ENCODE measurements at regions not wholly inside any gene's neighbourhood (a gene's known extent, or its start where the extent isn't known, plus 50 kb on each side); places are given as distances from the start of the nearest gene placed in this dataset.

DNA sequence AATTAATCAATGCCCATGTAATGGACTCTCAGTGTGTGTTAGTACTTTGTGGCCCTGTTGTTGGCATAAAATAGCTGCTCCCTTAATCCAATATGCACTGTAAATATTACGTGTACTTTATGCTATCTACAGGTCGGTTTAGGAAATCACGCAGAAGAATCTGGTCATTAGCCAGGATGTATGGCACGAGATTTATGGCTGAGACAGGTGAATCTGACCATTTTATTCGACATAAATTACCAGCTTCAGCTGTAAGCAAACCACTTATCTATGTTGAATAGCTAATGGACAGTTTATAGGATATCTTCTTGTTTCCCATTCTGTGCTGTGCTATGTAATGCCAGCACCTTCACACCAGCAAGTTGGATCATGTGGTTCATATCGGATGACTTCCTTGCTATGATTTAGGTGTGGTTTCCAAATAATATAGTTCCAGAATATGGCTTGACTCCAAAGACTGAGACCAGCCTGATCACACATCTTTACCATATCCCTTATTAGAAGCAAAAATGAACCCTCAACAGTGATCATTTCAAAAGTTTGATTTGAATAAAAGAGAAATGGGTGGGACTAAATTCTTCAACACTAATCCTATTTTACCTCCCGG is 301.4 kb downstream of the AHR start:
- peak overlapping the region; percentile 74 for H3K27ac ChIP-seq (ENCODE audit: low read depth, low read length)
- DNase-seq (ENCODE audit: low read depth) (no peak), FAIRE-seq (peak; percentile 37)
- peaks cover 6% of the 10 kb centered on the region for H3K9me3 ChIP-seq (ENCODE audit: insufficient read depth, low read depth, low read length)
- peak overlapping the region; percentile 64 for H3K4me2 ChIP-seq (ENCODE audit: low read length)
- no peak overlapping the region for H2AFZ ChIP-seq (ENCODE audit: low read depth, low read length)
- H3K79me2 ChIP-seq (ENCODE audit: insufficient read depth, low read length): no peaks in the 10 kb centered on the region
- Mint-ChIP-seq H3K27ac (ENCODE audit: unreplicated experiment) (peak overlapping the region; percentile 75), H3K4me3 (ENCODE audit: unreplicated experiment) (no peak overlapping the region), H3K4me1 (ENCODE audit: low read depth, unreplicated experiment) (peaks cover 22% of the 10 kb centered on the region), H3K36me3 (ENCODE audit: low read depth, unreplicated experiment) (peaks cover 1% of the 10 kb centered on the region), H3K9me3 (ENCODE audit: unreplicated experiment) (peaks cover 7% of the 10 kb centered on the region), H3K27me3 (ENCODE audit: low read depth, unreplicated experiment) (no peaks in the 10 kb centered on the region)
- peak overlapping the region; percentile 56 for H3K9ac ChIP-seq (ENCODE audit: low read length)
- peaks cover 12% of the 10 kb centered on the region for H3K4me1 ChIP-seq (ENCODE audit: insufficient read depth, low read length)
- no peaks in the 10 kb centered on the region for H4K20me1 ChIP-seq (ENCODE audit: insufficient read depth, low read length)
- H3K4me3 ChIP-seq (ENCODE audit: insufficient read depth, low read depth, low read length): no peak overlapping the region
- TF ChIP-seq EZH2 (IDR thresholded peaks at IDR 0.05; ENCODE audit: insufficient read depth, low read length): no peak
- TF ChIP-seq, protein P1, sequence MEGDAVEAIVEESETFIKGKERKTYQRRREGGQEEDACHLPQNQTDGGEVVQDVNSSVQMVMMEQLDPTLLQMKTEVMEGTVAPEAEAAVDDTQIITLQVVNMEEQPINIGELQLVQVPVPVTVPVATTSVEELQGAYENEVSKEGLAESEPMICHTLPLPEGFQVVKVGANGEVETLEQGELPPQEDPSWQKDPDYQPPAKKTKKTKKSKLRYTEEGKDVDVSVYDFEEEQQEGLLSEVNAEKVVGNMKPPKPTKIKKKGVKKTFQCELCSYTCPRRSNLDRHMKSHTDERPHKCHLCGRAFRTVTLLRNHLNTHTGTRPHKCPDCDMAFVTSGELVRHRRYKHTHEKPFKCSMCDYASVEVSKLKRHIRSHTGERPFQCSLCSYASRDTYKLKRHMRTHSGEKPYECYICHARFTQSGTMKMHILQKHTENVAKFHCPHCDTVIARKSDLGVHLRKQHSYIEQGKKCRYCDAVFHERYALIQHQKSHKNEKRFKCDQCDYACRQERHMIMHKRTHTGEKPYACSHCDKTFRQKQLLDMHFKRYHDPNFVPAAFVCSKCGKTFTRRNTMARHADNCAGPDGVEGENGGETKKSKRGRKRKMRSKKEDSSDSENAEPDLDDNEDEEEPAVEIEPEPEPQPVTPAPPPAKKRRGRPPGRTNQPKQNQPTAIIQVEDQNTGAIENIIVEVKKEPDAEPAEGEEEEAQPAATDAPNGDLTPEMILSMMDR (IDR thresholded peaks at IDR 0.05; ENCODE audit: insufficient read depth, low read depth, low read length): no peak
- H3K27me3 ChIP-seq (ENCODE audit: insufficient read depth, low read length): no peaks in the 10 kb centered on the region
- no peaks in the 10 kb centered on the region for H3K36me3 ChIP-seq (ENCODE audit: insufficient read depth, low read length)

DNA sequence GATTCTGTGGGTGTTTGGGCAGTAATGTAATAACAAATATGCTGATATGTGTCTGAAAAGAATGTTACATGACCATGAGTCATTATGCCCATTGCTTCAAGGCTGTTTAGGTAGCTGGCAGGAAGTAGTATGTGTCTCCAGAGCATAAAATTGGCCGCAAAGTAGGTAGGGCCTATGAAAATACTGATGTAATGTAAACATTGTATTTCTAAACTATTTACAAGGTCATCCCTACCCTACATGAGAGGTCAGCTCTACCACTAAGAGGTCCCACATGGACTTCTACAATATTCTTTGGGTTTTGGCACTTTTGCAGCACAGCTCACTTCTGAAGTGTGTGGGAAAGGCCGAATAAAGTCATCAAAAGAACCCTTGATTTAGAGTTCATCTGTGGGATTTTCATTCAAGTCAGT is 301.9 kb downstream of the AHR start:
- H2AFZ ChIP-seq (ENCODE audit: low read depth, low read length): no peak overlapping the region
- no peak overlapping the region for H3K4me3 ChIP-seq (ENCODE audit: insufficient read depth, low read depth, low read length)
- FAIRE-seq (peak; percentile 96), DNase-seq (ENCODE audit: low read depth) (peak; percentile 99)
- no peaks in the 10 kb centered on the region for H3K36me3 ChIP-seq (ENCODE audit: insufficient read depth, low read length)
- H3K4me2 ChIP-seq (ENCODE audit: low read length): peak overlapping the region; percentile 64
- H3K9ac ChIP-seq (ENCODE audit: low read length): peak overlapping the region; percentile 24
- TF ChIP-seq, protein P1 (IDR thresholded peaks at IDR 0.05; ENCODE audit: insufficient read depth, low read depth, low read length): no peak
- TF ChIP-seq EZH2 (IDR thresholded peaks at IDR 0.05; ENCODE audit: insufficient read depth, low read length): no peak
- H3K27me3 Mint-ChIP-seq (ENCODE audit: low read depth, unreplicated experiment): no peaks in the 10 kb centered on the region
- H3K36me3 Mint-ChIP-seq (ENCODE audit: low read depth, unreplicated experiment): peaks cover 1% of the 10 kb centered on the region
- H3K4me3 Mint-ChIP-seq (ENCODE audit: unreplicated experiment): no peak overlapping the region
- H4K20me1 ChIP-seq (ENCODE audit: insufficient read depth, low read length): no peaks in the 10 kb centered on the region
- H3K79me2 ChIP-seq (ENCODE audit: insufficient read depth, low read length): no peaks in the 10 kb centered on the region
- peak overlapping the region; percentile 75 for H3K27ac Mint-ChIP-seq (ENCODE audit: unreplicated experiment)
- peak overlapping the region; percentile 74 for H3K27ac ChIP-seq (ENCODE audit: low read depth, low read length)
- peaks cover 6% of the 10 kb centered on the region for H3K9me3 ChIP-seq (ENCODE audit: insufficient read depth, low read depth, low read length)
- H3K27me3 ChIP-seq (ENCODE audit: insufficient read depth, low read length): no peaks in the 10 kb centered on the region
- peaks cover 12% of the 10 kb centered on the region for H3K4me1 ChIP-seq (ENCODE audit: insufficient read depth, low read length)
- peaks cover 22% of the 10 kb centered on the region for H3K4me1 Mint-ChIP-seq (ENCODE audit: low read depth, unreplicated experiment)
- peaks cover 7% of the 10 kb centered on the region for H3K9me3 Mint-ChIP-seq (ENCODE audit: unreplicated experiment)

DNA sequence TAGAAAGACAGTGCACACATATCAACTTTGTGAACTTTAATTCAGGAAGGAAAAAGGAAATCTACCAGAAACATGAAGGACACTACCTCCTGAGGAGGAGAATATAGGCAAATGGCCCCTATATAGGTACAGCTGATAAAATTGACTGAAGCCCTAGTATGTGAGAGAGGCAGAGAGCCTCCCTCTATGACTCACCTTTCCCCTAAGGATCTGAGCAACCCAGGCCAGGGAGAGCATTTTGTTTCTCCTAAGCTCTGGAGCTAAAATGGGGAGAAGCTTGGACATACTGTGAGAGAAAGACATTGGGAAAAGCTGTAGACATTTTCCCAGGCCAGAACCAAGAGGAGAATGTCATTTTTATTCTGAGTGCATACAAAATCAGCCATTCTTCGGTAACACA is 303.5 kb downstream of the AHR start:
- TF ChIP-seq, protein P1 (IDR thresholded peaks at IDR 0.05; ENCODE audit: insufficient read depth, low read depth, low read length): no peak
- TF ChIP-seq EZH2 (IDR thresholded peaks at IDR 0.05; ENCODE audit: insufficient read depth, low read length): no peak
- no peak overlapping the region for H3K27ac Mint-ChIP-seq (ENCODE audit: unreplicated experiment)
- Histone ChIP-seq H3K9me3 (ENCODE audit: insufficient read depth, low read depth, low read length) (peaks cover 6% of the 10 kb centered on the region), H2AFZ (ENCODE audit: low read depth, low read length) (no peak overlapping the region), H3K79me2 (ENCODE audit: insufficient read depth, low read length) (no peaks in the 10 kb centered on the region), H3K4me2 (ENCODE audit: low read length) (no peak overlapping the region), H3K36me3 (ENCODE audit: insufficient read depth, low read length) (no peaks in the 10 kb centered on the region), H3K27me3 (ENCODE audit: insufficient read depth, low read length) (no peaks in the 10 kb centered on the region), H4K20me1 (ENCODE audit: insufficient read depth, low read length) (no peaks in the 10 kb centered on the region), H3K4me1 (ENCODE audit: insufficient read depth, low read length) (peaks cover 12% of the 10 kb centered on the region), H3K27ac (ENCODE audit: low read depth, low read length) (no peak overlapping the region), H3K4me3 (ENCODE audit: insufficient read depth, low read depth, low read length) (no peak overlapping the region), H3K9ac (ENCODE audit: low read length) (no peak overlapping the region)
- H3K36me3 Mint-ChIP-seq (ENCODE audit: low read depth, unreplicated experiment): peaks cover 1% of the 10 kb centered on the region
- H3K4me3 Mint-ChIP-seq (ENCODE audit: unreplicated experiment): no peak overlapping the region
- H3K27me3 Mint-ChIP-seq (ENCODE audit: low read depth, unreplicated experiment): no peaks in the 10 kb centered on the region
- peaks cover 24% of the 10 kb centered on the region for H3K4me1 Mint-ChIP-seq (ENCODE audit: low read depth, unreplicated experiment)
- DNase-seq (ENCODE audit: low read depth) (no peak), FAIRE-seq (no peak)
- H3K9me3 Mint-ChIP-seq (ENCODE audit: unreplicated experiment): peaks cover 7% of the 10 kb centered on the region

Data from astrocyte (in vitro differentiated cells and primary cell).